Gastrocnemius medialis (tissue), 4 donors: ENCODE measurements at regions not wholly inside any gene's neighbourhood (a gene's known extent, or its start where the extent isn't known, plus 50 kb on each side); places are given as distances from the start of the nearest gene placed in this dataset.

Source experiments
- POLR2A ChIP-seq, 2 donors: fragments of 450-650 bp; IDR thresholded peaks; one replicate each; pipeline ENCODE4 v1.6.1; 2017; ENCODE audit warnings: antibody characterized with exemption in 2 of 2, mild to moderate bottlenecking in 2 of 2, moderate library complexity in 2 of 2
- TF ChIP-seq, protein P1 (sequence below), 5 experiments: fragments of 450-650 bp in 3 of 5; fragments of 200-600 bp in 2 of 5; sonication (generic) in 2 of 5; IDR thresholded peaks in 4 of 5; conservative IDR thresholded peaks in 1 of 5; 1 replicate in 4 of 5; 2 replicates in 1 of 5; pipeline ENCODE4 v1.5.1; 2016 to 2019; ENCODE audit warnings: antibody characterized with exemption in 5 of 5, mild to moderate bottlenecking in 3 of 5, moderate library complexity in 3 of 5

DNA sequence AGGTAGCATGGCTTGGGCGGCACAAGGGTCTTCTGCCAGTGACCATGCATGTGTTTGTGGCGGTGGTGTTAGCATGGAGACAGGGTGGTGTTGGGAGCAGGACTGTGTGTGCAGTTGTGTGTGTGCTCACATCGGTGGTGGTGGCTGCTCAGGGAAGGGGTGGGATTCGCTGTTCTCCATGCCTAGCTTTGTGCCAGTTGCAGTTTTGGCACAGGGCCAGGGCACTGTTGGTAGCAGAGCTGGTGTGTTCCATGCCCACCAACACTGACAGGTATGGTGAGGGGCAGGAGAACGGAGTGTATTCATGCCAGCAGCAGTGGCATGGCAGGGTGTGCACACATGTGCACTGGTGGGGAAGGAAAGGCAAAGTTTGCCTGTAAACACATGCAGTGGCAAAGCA is 77.3 kb upstream of the TEKT1 start:
- TF ChIP-seq, protein P1, sequence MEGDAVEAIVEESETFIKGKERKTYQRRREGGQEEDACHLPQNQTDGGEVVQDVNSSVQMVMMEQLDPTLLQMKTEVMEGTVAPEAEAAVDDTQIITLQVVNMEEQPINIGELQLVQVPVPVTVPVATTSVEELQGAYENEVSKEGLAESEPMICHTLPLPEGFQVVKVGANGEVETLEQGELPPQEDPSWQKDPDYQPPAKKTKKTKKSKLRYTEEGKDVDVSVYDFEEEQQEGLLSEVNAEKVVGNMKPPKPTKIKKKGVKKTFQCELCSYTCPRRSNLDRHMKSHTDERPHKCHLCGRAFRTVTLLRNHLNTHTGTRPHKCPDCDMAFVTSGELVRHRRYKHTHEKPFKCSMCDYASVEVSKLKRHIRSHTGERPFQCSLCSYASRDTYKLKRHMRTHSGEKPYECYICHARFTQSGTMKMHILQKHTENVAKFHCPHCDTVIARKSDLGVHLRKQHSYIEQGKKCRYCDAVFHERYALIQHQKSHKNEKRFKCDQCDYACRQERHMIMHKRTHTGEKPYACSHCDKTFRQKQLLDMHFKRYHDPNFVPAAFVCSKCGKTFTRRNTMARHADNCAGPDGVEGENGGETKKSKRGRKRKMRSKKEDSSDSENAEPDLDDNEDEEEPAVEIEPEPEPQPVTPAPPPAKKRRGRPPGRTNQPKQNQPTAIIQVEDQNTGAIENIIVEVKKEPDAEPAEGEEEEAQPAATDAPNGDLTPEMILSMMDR (IDR thresholded peaks at IDR 0.05 in 4 of 5, conservative IDR thresholded peaks at IDR 0.05 in 1 of 5) = no peak
- TF ChIP-seq POLR2A (IDR thresholded peaks at IDR 0.05) = no peak
